Stimulated activated CD8-positive, alpha-beta memory T cell treated with anti-CD3 and anti-CD28 coated beads, Interleukin-7, amount 100 ng/mL, for 4 hours (primary cell): ENCODE measurements at regions not wholly inside any gene's neighbourhood (a gene's known extent, or its start where the extent isn't known, plus 50 kb on each side); places are given as distances from the start of the nearest gene placed in this dataset.

Source experiments
- DNase-seq, 2 donors: peaks; one replicate each; pipeline ENCODE4 v3.0.0-alpha.2; 2020; ENCODE audit warnings: low read depth in 2 of 2

DNA sequence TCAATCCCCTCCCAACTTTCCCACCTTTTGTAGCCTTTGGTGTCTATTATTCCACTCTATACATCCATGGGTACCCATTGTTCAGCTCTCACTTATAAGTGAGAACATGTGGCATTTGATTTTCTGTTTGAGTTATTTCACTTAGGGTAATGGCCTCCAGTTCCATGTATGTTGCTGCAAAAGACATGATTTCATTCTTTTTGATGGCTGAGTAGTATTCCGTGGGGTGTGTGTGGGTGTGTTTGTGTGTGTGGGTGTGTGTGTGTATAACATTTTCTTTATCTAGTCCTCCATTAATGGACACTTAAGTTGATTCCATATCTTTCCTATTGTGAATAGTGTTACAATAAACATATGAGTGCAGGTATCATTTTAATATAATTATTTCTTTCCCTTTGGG, 157.5 kb upstream of the FSTL4 start:
- no peak for DNase-seq

DNA sequence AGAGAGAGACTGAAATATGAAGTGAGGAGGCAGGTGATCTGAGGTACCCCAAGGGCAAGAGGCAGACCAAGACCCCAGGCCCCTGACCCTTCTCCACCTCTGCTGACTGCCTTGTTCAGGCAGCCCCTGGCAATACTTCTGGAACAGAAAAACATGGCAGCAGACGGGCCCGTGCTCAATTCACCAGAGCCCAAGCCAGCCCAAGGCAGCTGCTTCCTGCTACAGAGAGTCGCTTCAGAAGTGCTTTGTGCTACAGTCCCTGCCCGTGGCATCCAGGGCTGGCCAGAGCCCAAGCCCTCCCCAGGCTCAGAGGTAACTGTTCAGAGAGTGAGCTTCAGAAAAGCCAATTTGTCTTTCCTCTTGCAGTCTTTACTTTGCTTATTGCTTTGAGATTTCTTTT, 151.4 kb upstream of the FSTL4 start:
- DNase-seq = no peak

DNA sequence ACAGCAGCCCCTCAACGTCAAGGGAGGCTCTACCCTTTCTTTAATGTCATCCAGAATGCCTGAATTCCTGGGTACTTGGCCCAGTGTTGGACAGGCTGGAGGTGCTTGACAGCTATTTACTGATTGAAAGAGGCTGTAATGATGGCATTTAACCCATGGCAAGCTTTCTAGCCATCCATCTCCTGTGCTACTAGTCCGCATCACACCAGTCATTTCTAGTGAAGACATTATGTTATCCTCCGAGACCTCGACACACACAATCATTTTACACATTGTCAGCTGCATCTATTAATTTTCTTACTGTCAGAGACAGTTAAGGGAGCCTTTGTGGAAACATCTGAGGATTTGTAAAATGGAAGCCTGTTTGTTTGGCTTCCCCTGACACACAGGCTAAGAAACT, 149.3 kb upstream of the FSTL4 start:
- no peak for DNase-seq

DNA sequence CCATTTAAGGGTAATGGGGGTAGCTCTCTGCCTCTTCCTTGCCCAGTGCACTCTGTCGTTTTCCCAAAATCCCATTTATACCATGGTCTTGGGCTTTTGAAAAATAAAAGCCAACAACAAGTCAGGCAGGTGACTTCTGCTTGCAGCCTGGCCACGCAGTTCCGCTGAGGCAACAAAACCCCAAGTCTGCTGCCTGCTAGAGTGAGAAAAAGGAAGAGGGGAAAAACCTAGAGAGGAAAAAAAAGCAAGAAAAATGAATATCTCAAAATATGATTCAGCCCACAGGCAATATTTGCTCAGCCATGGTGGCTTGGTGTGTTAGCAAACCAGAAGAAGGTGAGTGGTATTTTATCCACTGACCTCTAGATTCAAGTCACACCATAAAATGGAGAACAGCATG, 148.2 kb upstream of the FSTL4 start:
- DNase-seq = no peak

- no peak for DNase-seq
Measured at GRCh38 chr5:133758641-133759040, 146.3 kb upstream of the FSTL4 start.

GRCh38 chr5:133757396-133757945, 145.1 kb upstream of the FSTL4 start:
- no peak for DNase-seq

DNA sequence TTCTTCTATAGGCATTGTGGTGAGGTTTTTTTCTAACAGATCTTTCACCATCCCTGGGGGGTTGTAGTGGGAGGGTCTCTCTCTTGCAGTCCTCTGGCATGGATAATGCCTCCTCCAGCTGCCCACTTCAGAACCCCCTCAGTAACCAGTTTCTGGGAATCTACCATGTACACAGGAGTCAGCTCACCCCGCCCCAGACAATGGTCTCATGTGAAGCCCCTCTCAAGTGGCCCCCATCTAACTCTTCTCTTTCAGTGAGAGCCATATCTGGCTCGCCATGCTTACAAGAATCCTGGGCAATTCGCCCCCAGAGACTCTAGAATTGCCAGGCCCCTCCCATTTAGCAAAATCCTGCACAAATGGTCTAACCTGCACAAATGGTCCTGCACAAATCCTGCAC, 144.4 kb upstream of the FSTL4 start:
- DNase-seq = no peak

GRCh38 chr5:133756036-133756435, 143.7 kb upstream of the FSTL4 start:
- no peak for DNase-seq

- no peak for DNase-seq
Measured at GRCh38 chr5:133754575-133755169, 142.3 kb upstream of the FSTL4 start.

DNA sequence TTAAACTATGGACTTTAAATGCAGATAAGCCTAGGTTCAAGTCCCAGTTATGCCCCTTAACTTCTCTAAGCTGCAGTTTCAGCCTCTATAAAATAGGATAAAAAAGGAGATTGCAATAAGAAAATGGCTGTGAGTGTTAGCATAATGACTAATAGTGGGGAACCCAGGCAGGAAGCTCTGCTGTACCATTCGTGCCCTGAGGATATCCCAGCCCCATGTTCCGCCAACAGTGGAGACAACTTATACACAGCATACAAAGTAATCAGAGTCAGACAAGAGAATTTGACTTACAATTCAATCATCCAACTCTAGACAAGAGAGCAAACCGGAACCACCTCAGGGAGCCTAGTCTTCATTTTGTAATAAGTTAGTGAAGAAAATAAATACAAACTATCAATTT, 141.5 kb upstream of the FSTL4 start:
- DNase-seq = no peak

DNA sequence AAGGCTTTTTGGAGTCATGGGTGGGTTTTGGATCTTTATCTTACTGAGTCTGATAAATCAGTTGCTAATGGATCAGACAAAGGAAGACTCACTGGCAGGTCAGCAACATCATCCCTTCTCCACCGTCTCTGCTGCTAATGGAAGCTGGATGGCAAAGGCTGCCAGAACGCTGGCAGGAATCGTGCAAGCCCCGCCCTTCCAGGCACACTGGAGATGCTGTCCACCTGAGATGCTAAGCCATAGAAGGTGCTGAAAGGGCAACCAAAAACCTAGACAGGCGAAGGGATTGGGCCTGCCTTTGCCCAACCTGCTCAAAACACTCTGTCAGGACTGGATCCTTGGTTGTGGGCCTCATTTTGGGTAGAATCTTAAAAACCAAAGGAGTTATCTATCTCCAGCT, 139.5 kb upstream of the FSTL4 start:
- DNase-seq = no peak

DNA sequence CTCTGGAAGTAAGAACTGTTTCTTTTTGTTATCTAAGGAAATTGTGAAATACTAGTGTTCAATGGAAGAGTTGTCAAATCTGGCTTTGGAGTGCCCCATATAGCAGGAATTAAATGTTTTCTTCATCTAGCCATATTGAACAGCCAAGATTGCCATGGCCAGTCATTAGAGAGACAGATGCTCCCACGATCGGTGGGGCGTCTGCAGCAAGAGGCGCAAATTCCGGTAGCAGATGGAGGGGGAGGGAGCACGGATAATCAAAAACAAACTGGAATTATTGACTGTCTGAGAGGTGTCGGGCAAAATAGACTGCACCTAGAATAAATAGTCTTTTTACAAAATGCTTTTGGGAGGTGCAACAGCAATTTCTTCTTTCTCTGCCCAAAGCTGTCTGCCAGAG, 139.1 kb upstream of the FSTL4 start:
- no peak for DNase-seq

GRCh38 chr5:133750856-133751255, 138.5 kb upstream of the FSTL4 start:
- no peak for DNase-seq

DNA sequence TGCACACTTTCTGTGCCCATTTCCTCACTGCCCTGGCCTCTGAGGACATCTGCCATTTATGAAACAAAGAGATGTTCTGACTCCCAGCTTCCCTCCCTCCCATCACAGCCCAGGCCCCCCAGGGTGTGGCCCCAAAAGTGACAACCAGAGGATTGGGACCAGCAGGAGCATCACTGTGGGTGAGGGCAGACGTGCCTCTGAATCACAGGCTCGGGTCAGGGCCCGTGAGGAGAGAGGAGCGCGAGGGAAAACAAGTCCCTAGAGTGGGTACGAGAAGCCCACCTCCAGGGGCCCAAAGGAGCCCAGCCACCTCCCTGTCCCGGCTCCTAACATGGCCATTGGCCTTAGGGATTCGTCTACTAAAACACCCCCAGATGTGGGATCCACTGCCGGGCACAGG, 138.0 kb upstream of the FSTL4 start:
- no peak for DNase-seq

- DNase-seq = no peak
Measured at GRCh38 chr5:133749331-133749985, 137.1 kb upstream of the FSTL4 start.

- no peak for DNase-seq
Measured at GRCh38 chr5:133746834-133747233, 134.5 kb upstream of the FSTL4 start.

- no peak for DNase-seq
Measured at GRCh38 chr5:133744960-133745308, 132.6 kb upstream of the FSTL4 start.

DNA sequence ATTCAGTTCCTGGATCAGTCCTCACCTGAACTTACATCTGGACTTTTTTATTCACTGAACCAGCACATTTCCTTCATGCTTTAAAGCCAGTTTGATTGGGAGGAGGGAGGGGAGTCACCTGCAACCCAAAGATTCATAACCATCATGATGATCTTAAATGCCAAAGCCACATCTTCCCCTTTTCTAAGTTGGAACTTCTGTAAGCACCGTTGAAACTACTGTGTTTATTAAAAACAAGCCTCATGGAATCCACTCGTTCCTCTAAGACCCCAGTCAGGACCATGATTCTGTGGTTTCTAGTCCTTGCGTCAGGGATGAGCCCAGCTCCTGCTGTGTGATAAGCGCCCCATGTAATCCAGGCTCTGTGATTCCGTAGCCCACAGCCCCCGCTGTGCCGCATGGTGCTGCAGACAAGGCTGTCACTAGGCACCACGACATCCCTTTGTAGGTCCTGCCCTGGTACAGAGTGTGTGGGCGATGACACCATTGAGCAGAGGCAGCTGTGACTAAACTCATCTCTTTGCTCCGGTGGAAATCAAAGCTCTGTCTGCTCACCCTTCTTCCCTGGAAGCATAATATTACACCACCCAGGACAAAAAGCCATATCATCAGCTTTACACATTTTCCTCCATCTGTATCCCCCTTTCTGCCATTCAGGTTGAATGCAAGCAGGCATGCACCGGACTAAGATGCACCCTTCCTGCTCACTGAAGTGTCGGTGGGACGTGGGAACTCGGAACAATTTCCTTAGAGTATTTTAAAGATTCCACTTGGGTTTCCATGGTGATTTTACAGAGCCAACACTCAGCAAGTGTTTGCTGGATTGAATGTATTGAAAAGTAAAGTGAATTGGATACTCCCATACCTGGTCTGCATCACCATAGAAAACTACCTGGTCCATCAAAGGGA, 132.0 kb upstream of the FSTL4 start:
- DNase-seq = no peak

GRCh38 chr5:133742431-133742988, 130.2 kb upstream of the FSTL4 start:
- DNase-seq = no peak

DNA sequence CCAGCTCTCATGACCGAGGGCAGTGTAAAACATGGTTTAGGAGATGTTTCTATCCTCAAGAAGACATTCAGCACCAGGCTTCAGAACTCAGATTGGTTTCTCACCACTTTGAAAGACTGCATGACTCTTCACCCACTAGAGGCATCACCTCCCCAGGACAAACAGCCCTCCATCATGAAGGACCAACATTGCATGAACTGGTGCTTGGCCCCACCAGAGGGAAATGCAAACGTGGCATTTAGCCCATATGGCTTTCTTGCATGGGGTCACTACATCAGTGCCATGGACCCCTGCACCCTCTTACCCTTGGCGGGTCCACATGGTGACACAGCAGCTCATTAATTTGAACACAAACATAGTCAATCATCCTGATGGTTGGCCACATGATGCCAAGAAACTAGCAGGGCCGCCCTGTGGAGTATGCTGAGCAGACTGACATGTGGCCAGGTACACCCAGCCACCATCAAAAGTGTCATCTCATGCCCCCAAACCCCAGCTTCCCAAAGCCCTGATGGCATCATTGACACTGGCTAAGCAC, 129.5 kb upstream of the FSTL4 start:
- no peak for DNase-seq

DNA sequence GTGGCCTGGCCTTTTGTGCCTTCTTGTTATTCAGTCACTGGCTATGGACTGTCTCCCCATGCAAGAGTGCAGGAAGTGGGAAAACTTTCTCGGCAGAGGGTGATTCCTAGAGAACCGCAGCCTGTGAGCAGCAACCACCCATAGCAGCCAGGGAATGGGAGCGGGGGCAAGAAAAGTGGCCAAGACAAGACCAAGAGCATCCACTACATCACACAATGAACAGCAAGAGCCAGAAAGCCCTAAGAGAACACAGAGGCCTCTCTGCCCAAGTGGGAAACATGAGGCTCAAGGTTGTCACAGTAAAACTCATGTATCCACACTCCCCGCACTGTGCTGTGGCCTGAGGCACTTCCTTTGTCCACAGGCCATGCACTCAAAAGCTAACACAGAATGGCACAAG, 129.1 kb upstream of the FSTL4 start:
- DNase-seq = no peak

DNA sequence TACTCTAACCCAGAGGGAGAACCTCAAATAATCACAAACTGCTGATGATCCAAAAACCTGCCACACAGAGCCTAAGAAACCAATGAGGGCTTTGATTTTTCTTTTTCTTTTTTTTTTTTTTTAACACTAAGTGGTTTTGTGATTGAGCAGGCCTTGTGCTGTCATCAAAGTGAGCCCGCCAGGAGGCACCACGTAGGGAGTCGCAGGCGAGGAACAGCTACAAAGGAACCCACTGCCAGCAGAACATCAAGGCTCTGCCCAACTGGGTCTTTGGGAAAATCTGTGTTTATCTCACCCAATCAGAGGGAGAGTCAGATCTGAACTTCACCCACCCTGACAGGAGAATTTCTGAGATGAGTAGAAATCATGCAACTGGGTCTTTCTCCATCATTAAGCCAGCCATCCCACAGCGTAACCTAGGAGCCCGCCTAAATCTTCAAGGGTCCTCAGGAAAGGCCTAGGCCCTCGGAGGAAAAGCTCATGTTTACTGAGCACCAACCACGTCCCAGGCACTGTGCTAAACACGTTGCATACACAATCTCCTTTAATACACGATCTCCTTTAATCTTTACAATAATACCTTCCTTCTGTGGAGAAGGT, 126.9 kb upstream of the FSTL4 start:
- DNase-seq = no peak
